ENCODE measurements at regions not wholly inside any gene's neighbourhood (a gene's known extent, or its start where the extent isn't known, plus 50 kb on each side); places are given as distances from the start of the nearest gene placed in this dataset.

DNA sequence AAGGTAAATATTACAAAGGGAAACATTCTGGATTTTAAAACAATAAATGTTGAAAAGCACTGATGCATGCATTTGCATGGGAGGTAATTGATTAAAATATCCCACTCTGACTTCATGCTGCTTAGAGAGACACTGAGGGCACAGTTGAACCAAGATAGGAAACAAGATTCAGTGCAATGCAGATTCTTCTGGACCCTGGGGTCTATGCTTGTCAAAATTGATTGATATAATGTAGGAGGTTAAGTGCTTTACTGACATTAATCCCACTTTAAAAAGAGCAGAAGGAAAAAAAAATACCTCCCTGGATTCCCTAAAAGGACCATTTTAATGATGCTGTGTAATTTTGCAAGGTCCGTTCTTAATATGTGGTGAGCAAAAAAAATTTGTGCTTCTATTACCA is 454.2 kb downstream of the GABRB3 start:
- DNase-seq (ENCODE audit: low spot score), result no peak
- no peaks in the 10 kb centered on the region for H3K9me3 ChIP-seq
- no peak overlapping the region for H3K27ac ChIP-seq
- H3K4me3 ChIP-seq, result no peak overlapping the region
- TF ChIP-seq CTCF (IDR thresholded peaks at IDR 0.05), result no peak
- no peaks in the 10 kb centered on the region for H3K36me3 ChIP-seq
- no peaks in the 10 kb centered on the region for H3K4me1 ChIP-seq
- no peaks in the 10 kb centered on the region for H3K27me3 ChIP-seq

DNA sequence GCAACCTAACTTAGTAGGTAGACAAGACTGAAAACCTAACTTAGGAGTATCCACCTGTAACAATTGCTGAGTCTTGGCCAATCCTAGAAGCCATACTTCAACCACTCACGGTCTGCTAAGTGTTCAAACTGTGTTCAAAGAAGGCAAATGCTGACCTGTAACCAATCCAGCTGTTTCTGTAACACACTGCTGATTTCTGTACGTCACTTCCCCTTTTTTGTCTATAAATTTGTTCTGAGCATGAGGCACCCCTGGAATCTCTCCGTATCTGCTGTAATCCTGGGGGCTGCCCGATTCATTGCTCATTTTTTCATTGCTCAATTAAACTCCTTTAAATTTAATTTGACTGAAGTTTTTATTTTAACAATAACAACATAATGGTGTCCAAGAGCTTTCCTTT is 451.4 kb upstream of the ATP10A start:
- Histone ChIP-seq H3K36me3 (no peaks in the 10 kb centered on the region), H3K9me3 (peaks cover 0 to under 1% of the 10 kb centered on the region in 2 donors), H3K4me3 (no peak overlapping the region), H3K27ac (no peak overlapping the region), H3K4me1 (no peaks in the 10 kb centered on the region), H3K27me3 (no peaks in the 10 kb centered on the region)
- TF ChIP-seq CTCF (IDR thresholded peaks at IDR 0.05), result no peak
- no peak for DNase-seq (ENCODE audit: low spot score)

DNA sequence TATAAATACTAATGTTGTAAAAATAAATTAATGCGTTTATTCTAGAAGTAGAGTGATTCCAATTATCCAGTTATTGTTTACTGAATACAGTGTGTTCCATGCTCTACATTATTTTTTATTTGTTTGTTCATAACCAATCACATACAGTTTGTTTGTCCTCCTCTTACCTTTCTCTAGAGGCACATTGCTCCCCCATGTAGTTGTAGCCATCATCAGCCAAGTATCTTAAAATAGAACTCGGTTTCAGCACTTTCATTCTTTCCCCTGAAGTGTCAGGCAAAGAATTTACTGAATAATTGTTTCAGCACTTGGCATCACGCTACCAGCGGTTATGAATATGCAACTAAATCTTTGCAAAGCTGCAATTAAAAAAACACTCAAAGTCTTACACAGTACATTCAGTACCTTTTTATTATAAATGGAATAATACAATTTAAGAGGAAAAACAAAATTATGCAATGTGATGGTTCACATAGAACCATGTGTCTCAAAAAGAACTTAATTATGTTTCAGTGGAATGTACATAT is 448.6 kb upstream of the ATP10A start:
- TF ChIP-seq CTCF (IDR thresholded peaks at IDR 0.05), result no peak
- Histone ChIP-seq H3K9me3 (peaks cover 0 to 2% of the 10 kb centered on the region in 2 donors), H3K27ac (no peak overlapping the region), H3K36me3 (no peaks in the 10 kb centered on the region), H3K4me3 (no peak overlapping the region), H3K27me3 (no peaks in the 10 kb centered on the region), H3K4me1 (no peaks in the 10 kb centered on the region)
- DNase-seq (ENCODE audit: low spot score), result no peak

- DNase-seq (ENCODE audit: low spot score), result no peak
- H3K9me3 ChIP-seq, result no peaks in the 10 kb centered on the region
- no peaks in the 10 kb centered on the region for H3K27me3 ChIP-seq
- H3K4me3 ChIP-seq, result no peak overlapping the region
- peaks cover 0 to 19% of the 10 kb centered on the region in 2 donors for H3K4me1 ChIP-seq
- no peaks in the 10 kb centered on the region for H3K36me3 ChIP-seq
- TF ChIP-seq CTCF (IDR thresholded peaks at IDR 0.05), result no peak
- H3K27ac ChIP-seq, result no peak overlapping the region
These were observed 435.6 kb upstream of the ATP10A start for GRCh38 chr15:26298659-26299170.

DNA sequence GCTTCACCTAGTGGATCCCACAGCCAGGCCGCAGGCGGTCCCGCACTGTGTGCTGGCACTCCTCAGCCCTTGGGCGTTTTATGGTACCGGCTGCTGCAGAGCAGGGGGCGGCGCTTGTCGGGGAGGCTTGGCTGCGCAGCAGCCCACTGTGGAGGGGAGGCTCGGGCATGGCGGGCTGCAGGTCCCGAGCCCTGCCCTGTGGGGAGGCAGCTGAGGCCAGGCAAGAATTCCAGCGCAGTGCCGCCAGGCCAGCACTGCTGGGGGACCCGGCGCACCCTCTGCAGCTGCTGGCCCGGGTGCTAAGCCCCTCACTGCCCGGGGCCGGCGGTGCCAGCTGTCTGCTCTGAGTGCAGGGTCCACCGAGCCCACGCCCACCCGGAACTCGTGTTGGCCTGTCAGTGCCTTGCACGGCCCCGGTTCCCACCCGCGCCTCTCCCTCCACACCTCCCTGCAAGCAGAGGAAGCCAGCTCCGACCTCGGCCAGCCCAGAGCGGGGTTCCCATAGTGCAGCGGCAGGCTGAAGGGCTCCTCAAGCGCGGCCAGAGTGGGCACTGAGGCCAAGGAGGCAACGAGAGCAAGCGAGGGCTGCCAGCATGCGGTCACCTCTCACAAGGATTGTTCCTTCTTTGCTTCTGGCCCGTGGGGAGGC is 435.0 kb upstream of the ATP10A start:
- peaks cover 0 to 20% of the 10 kb centered on the region in 2 donors for H3K4me1 ChIP-seq
- no peaks in the 10 kb centered on the region for H3K36me3 ChIP-seq
- H3K4me3 ChIP-seq, result no peak overlapping the region
- no peaks in the 10 kb centered on the region for H3K27me3 ChIP-seq
- DNase-seq (ENCODE audit: low spot score), result no peak
- H3K9me3 ChIP-seq, result no peaks in the 10 kb centered on the region
- no peak overlapping the region for H3K27ac ChIP-seq
- no peak for TF ChIP-seq CTCF (IDR thresholded peaks at IDR 0.05)
